Activated naive CD4-positive, alpha-beta T cell (primary cell): ENCODE measurements at regions not wholly inside any gene's neighbourhood (a gene's known extent, or its start where the extent isn't known, plus 50 kb on each side); places are given as distances from the start of the nearest gene placed in this dataset.
"Not testable (repeated sequence)": the region's sequence is repeated elsewhere in the genome, so short reads cannot be mapped to it uniquely, and the experiment has no call there.

Source experiments
- DNase-seq, 4 experiments: peaks; one replicate each; lab custom pipeline; 2025; lab: John Stamatoyannopoulos, UW

DNA sequence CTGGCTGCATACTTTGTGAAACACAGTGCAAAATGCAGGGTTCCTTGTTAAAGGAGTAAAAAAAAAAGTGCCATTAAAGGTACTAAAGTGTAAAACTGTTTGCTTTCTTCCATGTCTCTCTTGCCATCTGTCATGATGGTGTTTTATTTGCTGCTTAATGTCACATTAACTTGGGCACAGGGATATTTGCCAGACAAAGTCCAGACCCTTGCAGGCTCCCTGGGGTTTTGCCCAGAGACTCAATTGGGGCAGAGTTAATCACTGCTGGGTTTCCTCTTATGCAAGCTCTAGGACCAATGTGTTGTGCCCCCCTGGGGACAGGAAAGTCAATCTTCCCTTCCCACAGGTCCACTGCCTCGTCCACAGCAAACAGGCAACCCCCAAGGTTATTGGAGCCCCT is 274.3 kb upstream of the SGCD start:
- no peak for DNase-seq

DNA sequence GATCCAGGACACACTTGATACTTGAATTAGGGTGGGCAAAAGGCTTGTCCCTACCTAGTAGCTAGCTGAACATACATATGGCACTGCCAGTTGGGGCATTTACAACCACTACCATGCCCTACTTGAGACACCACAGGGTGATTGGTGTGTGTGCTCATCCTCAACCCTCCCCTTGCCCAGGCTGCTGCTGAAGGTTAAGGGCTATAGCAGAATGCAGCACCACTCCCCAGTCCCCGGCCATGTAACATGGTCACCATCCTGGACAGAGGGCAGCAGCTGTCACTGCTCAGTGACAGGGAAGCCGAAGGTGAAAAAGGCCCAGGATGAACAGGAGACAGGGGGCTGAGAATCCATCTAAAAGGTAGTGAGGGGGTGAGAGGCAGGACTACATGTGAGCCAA is 273.9 kb upstream of the SGCD start:
- no peak for DNase-seq

DNA sequence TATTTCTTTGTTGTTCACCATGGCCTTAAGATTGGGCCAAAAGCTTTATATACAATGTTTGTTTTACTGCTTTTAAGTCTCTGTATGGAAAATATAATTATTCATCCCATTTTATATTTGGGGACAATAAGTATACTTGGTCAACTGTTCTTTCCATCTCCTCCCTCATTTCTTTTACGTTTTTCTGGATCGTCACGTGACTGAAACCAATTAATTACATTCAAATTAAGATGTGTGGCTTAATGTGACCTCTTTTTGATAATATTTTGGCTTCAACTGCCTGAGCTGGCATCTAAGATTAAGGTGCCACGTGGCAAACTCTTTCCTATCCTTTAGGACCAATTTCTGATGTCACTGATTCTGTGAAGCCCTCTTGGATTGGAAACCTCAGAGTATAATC is 250.1 kb upstream of the SGCD start:
- DNase-seq = no peak

DNA sequence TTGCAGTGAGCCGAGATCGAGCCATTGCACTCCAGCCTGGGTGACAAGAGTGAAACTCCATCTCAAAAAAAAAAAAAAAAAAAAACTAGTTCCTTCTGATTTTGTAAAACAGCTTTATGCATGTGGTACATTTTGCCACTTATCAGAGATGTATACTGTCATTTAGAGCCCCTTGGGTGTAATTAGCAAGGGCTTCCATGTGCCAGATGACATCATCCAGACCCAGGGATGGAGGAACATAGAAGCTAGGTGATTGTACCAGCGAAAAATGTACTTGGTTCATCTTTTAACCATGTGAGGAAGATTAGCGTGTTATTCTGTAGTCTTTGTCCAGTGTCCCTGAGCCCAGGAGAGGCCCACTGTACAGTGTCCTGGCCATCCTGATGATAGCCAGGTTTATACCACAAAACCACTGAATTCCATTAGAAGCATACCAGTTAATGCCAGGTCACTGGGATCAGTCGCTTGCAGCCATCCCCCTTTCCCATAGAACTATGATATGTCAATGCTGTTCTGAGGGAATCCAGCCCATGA is 239.3 kb upstream of the SGCD start:
- no peak for DNase-seq

DNA sequence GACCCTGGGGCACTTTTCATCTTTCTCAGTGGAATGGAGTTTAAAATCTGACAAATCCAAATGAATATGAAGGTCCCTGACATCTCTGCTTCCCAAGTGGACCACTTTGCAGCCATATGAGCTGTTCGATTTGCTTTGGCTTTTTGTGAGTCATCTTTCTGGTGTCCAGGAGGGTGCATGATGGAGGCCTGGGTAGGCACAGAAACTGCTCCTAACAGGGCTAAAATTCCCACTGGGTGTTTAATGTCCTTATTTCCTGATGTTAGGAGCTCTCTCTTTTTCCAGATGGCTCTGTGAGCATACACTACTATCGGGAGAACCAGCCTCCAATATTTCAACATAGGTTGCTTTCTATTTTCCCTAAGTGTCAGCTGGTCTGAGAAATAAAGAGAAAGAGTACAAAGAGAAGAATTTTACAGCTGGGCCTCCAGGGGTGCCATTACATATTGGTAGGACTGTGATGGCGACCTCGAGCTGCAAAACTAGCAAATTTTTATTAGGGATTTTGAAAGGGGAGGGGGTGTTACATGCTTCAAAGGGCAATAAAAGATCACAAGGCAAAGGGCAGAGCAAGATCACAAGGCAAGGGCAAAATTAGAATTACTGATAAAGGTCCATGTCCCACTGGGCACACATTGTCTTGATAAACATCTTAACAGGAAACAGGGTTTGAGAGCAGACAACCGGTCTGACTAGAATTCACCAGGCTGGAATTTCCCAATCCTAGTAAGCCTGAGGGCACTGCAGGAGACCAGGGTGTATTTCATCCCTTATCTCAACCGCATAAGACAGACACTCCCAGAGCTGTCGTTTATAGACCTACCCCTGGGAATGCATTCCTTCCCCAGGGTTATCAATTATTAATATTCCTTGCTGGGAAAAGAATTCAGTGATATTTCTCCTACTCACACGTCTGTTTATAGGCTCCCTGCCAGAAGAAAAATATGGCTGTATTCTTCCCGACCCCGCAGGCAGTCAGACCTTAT is 236.7 kb upstream of the SGCD start:
- DNase-seq = not testable (repeated sequence)

DNA sequence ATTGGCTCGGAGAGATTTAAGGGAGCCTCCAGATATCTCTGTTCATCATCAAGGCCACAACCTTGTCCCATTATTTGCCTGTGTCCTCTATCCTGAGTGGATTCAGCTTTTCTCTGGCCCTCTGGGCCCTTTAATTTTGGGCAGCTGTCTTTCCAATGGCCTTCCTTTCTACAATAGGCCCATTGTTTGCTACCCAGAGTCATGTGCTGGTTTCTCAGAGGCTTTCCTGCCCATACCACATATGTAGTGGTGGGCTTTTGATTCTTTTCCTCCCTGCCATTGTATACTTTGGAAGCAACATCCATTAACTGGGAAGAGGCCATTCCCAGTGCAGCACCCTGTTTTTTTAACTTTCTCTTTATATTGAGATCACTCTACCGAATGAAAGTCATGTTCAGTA is 233.9 kb upstream of the SGCD start:
- DNase-seq = no peak

DNA sequence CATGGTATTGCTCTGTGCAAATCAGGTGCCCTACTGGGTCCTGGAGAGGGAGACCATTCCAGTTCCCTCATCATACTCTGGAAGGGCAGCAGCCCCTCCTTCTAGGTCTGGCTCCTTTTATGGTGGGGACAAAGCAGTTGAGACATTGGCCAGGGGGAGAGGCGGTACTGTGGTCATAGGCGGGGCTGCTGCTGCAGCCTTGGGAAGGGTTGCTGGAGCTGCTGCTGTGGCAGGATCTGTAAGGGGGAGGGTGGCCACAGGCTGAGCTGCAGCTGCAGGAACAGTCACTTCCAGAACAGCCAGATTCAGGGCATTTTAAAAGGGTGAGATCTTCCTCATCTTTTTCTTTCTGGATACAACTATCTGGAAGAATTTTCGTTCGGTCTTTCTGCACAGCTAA is 233.0 kb upstream of the SGCD start:
- no peak for DNase-seq

DNA sequence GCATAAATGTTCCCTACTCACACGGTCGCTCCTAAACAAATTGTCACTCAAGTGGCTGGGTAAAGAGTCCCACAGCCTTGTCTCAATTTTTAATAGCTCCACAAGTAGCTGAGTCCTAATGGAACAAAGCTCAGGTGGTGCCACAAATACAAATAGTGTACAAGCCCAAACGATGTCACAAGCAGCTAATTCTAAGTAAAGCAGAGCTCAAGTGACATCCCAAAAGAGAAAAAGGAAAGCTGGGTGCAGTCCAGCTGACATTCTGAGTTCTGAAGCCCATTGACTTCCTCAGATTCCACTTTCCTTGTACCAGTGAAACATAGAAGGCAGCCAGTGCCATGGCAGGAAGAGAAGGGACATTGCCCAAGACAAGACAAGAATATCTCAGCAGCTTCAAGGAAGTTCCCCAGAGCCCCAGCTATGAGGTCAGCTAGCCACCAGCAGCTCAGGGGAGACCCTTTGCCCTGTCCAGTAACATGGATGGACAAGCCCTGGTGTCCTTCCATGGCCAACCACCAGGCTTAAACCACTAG is 231.2 kb upstream of the SGCD start:
- no peak for DNase-seq

DNA sequence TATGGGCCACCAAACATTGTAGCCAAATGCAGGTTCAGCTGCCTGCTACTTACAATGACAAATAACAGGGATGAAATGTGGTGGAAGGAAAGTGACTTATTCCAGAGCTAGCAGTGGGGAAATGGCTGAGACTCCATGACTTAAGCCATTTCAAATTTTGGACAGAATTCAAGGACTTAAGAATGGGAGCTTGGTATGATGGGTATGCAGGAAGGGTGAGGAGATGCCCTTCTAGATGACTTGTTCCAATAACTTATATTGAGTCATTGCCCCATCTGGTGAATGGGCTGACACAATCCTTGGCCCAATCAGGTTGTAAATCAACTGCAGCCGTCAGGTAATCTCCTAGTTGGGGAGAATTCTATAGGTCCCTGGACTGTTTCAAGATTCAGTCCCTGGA is 230.7 kb upstream of the SGCD start:
- no peak for DNase-seq

DNA sequence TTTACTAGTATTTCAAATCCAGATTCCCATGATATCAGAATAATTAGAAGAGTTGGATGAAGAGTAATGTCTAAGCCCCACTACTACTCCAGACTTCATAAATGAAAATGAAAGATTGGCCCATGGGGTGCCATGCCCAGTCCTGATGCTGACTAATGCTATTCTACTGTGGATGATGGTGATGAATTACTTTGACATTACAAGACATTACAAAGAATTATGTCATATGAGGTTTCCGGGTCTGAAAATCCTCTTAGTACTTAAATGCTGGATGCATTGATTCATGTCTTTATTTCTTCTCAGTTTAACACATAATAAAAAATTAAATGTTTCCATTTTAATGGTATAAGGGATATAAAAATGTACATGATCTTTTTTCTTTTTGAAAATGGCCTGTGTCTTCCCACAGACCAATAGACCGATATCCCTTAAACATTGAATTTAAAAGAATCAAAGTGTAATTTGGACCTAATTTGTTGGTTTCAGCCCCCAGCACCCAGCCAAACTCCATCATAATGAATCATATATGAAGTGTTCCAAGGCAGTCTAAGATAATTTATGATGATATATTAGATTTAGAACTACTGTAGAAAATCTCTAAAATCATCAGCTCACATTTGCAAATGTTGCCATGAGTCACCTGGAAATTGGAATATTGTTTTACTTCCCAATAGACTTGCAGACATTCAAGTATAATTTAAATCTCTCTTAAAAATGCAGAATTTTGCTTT is 223.6 kb upstream of the SGCD start:
- no peak for DNase-seq

DNA sequence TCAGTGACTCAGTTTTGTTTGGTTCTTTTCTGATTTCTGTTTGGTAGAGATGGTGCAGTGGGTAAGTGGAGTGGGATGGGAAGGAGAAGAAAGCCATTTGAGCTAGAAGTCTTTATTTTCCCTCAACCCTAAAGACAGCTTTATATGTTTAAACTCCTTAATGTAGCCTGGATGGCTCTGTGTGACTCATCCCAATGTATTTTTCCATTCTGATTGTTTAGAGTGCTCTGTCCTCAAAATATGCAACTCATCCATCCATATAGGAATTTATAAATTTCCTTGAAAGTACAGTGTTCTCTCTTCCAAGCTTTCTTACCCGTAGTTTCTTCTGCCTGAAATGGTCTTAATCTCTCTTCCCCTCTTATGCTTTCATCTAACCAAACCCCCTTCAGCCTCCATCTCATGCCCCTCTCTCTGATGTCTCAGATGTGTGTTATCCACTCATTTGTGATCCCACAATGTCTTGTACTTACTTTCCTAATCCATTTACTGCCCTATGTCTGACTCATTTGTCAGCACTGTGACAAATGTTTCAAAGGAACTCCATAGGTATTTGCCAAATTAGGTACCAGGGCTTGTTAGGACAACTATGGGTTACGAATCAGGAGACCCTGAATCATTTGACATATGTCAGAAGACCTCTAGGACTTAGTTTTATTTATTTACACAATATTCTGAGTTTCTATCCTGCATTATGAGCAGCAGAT is 217.5 kb upstream of the SGCD start:
- no peak for DNase-seq

DNA sequence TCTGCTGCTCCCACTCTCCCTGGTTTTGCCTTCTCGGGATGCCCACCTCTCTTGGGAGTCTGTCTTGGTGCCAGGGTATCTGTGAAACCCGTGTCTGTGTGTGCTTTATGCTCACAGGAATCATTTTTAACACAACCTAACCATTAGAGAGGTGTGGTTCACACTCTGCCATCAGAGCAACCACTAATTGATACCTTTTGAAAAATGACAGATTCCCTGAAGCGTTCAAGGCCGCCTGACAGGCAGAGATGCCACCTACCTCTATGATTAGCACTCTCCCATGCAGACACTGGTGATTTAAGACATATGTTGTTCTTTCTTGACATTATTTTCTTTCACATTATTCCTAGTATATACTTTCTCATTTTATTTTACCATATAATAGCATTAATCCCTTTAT is 207.3 kb upstream of the SGCD start:
- DNase-seq = no peak

DNA sequence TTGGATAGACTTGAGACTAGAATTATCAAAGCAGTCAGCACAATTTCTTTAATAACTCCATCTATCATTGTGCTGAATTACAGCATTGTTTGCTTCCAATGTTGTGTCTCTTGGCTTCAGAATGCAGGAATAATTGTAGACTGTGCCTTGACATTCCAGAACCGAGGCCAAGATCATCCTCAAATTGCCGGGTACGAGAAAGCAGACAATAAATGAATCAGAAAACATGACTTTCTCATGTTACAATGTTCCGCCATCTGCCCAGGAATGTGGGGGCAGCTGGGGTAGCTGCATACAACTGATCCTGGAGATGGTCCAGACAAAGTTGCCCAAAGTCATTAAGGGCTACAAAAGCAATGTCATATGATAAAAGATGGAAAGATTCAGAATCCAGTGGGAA is 206.2 kb upstream of the SGCD start:
- no peak for DNase-seq

DNA sequence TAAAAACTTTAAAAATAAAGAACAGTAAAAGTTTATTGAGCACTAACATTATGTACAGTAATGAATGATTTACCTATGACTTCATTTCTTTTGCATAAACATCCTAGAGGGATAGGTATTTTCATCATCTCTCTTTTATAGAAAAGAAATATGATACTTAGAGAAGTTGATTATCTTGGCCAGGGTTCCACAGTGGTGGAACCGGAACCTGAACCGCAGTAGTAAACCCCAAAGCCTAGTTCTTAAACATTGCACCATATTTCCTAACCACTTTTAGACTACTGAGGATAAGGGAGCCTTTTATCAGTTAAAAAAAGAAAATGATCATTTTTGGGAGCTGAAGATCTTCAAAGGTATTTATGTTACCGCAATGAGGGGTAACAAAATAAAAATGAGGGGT is 205.7 kb upstream of the SGCD start:
- no peak for DNase-seq

DNA sequence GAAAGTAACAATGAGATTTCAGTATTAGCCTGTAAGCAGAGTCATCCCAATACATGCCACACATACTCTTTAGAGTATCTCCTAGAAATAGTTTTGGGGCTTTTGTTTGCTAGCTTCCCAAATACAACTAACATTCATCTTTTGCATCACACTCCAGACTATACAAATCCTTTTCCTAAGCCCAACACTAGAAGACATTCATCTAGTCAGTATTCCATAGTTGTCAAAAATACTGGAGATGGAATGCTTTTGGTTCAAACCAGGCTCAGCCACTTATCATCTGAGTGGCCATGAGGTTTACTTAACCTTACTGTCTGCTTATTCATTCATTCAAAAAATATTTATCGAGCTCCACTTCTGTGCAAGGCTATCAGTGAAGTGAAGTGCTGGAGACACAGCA is 205.1 kb upstream of the SGCD start:
- no peak for DNase-seq

DNA sequence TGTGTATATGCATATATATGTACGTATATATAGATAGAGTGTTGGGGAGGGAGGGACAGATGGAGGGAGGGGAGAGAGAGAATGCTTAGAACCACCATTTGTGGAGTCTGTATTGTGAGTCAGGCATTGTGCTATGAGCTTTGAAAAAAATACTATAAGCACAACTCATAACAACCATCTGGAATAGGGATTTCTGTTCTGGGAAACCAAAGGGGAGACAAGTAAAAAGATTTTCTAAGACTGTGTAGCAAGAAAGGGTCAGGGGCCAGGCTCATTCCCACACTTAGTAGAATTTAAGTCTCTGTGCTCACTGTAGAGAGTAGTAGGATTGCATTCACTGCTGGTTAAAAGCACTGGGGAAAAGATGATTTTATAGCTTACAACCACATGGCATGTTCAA is 202.3 kb upstream of the SGCD start:
- DNase-seq = no peak

DNA sequence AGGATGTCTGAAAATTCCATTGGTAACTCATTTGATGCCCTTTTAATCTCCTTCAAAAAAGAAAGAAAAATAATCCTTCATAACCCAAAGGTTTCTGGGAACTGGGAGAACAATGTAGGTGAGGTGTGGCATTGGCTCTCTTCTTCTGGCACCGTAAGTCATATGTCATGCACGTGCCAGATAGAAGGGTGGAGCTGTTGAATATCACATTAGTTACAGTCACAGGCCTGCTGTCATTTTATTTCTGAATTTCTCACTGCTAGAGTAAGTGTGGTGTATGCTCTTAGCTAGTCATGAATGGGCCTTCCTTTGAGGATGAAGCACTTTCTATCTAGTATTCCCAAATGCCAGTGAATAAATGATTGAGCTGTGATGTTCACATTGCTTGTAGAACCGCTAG is 201.8 kb upstream of the SGCD start:
- no peak for DNase-seq

DNA sequence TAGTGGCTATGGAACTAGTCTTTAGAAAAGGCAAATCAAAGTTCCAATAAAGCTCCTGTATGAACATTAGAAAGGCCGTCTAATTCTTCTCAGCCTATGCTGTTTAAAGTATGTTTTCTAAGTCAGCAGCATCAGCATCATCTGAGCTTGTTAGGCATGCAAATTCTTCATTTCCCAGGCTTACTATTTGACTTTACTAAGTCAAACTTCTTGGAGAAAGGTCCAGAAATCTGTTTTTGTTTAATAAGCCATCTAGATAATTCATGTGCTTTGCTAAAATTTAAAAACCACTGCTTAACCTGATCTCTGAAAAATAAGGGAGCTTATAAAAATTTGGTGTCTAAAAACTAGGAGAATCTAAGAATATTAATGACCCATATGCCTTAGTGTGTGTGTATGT is 200.2 kb upstream of the SGCD start:
- no peak for DNase-seq

DNA sequence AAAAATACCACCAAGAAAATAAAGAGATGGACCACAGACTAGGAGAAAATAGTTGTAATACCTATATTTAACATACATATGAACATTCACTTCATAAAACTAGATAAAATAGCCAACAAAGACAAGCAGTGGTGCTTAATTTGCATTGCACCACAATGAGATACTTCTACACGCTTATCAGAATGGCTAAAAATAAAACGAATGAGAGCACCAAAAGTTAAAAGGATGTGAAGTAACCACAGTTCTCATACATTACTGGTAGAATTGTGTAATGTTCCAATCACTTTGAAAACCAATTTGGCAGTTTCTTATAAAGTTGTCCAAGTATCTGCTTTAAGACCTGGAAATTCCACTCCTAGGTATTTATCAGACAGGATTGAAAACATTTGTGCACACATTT is 198.9 kb upstream of the SGCD start:
- DNase-seq = no peak

DNA sequence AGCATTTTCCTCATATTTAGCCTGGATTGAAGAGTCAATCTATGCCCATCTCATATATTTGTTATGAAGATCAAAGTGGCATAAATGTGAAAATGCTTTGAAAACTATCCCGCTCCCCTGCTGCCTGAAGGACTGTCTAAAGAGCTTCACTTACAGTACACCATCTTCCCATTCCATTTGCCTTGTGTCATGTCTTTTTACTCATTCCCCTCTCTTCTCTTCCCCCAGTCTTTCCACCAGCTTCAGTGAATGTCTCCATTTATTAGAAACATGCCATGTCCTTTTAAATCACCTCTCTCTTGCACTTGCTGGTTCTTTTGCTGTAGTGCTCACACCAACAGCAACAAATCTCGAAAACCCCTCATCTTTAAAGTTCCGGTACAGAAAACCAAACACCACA is 192.7 kb upstream of the SGCD start:
- no peak for DNase-seq

DNA sequence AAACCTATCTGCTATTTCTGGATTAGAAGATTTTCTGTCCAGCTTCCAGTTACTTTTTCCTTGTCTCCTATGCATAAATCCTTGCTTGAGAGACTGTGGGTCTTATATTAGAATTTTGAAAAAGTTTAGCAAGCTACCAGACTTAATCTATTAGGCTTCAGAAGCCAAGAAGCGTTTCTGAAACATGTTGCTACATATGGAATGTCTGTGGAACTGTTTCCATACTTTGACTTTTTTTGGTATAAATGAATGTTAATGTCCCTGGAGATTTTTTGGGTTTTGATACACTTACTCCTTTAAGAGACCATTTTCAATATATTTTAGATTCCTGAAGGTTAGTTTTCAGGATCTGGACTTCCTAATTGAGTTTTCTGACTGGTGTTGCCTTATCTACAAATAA is 191.4 kb upstream of the SGCD start:
- no peak for DNase-seq
